PFSK-1 (cell line): ENCODE measurements at regions not wholly inside any gene's neighbourhood (a gene's known extent, or its start where the extent isn't known, plus 50 kb on each side); places are given as distances from the start of the nearest gene placed in this dataset.

Experiments
- POLR2AphosphoS5 ChIP-seq: IDR thresholded peaks from 2 replicates; pipeline ENCODE4 v1.6.1; 2012; ENCODE audit warnings: low read depth, mild to moderate bottlenecking, control low read depth, low read length, moderate library complexity
- REST ChIP-seq, 2 experiments: IDR thresholded peaks; 2 replicates each; pipeline versions ENCODE4 v1.6.1 to v1.8.0; 2011 to 2012; ENCODE audit warnings: low read depth in 2 of 2, low read length in 2 of 2, control low read depth in 1 of 2, inconsistent platforms in 1 of 2, mild to moderate bottlenecking in 1 of 2, moderate library complexity in 1 of 2; ENCODE audit not compliant: insufficient read depth in 1 of 2
- TAF1 ChIP-seq: IDR thresholded peaks from 2 replicates; pipeline ENCODE4 v1.6.1; 2012; ENCODE audit warnings: low read length, control low read depth, borderline replicate concordance; ENCODE audit not compliant: insufficient read depth

DNA sequence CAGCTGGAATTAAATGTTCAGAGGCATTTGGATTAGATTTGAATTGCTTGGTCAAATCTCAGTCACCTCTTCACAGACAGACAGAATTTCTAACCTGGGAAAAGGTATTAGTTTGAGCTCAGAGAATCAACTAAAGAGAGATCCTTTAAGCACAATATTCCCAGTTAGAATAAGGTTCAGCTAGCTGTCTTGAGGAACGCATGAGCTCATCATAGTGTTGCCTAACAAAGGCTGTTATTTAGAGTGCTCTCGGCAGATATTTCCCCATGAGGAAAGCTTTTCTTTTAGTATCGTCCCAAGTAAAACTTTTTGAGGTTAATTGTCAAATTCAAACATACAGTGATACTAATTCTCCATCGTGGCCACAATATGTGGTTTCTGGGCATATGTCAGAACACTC lies 269.9 kb downstream of the HLX start:
- no peak for TF ChIP-seq REST (IDR thresholded peaks at IDR 0.05; ENCODE audit: insufficient read depth in 1 of 2, low read depth in 2 of 2, low read length in 2 of 2)
- TF ChIP-seq POLR2AphosphoS5, result no peak
- no peak for TF ChIP-seq TAF1
